Esophagus squamous epithelium (tissue), 4 donors: ENCODE measurements at regions not wholly inside any gene's neighbourhood (a gene's known extent, or its start where the extent isn't known, plus 50 kb on each side); places are given as distances from the start of the nearest gene placed in this dataset.

Experiments
- CTCF ChIP-seq, 6 experiments: fragments of 450-650 bp in 4 of 6; fragments of 200-600 bp in 2 of 6; sonication (generic) in 2 of 6; IDR thresholded peaks; one replicate each; pipeline ENCODE4 v1.5.1; 2016 to 2019; ENCODE audit warnings: antibody characterized with exemption in 6 of 6, mild to moderate bottlenecking in 4 of 6, moderate library complexity in 4 of 6
- POLR2A ChIP-seq, 4 donors: fragments of 450-650 bp; IDR thresholded peaks; one replicate each; pipeline ENCODE4 v1.6.1; 2017; ENCODE audit warnings: antibody characterized with exemption in 4 of 4, mild to moderate bottlenecking in 4 of 4, moderate library complexity in 3 of 4

- no peak for TF ChIP-seq POLR2A (IDR thresholded peaks at IDR 0.05)
- TF ChIP-seq CTCF (IDR thresholded peaks at IDR 0.05), result no peak
Observed at GRCh38 chr12:46480316-46480715, 107.7 kb upstream of the SLC38A2 start.
